ENCODE measurements at regions not wholly inside any gene's neighbourhood (a gene's known extent, or its start where the extent isn't known, plus 50 kb on each side); places are given as distances from the start of the nearest gene placed in this dataset.
"Not testable (repeated sequence)": the region's sequence is repeated elsewhere in the genome, so short reads cannot be mapped to it uniquely, and the experiment has no call there.

DNA sequence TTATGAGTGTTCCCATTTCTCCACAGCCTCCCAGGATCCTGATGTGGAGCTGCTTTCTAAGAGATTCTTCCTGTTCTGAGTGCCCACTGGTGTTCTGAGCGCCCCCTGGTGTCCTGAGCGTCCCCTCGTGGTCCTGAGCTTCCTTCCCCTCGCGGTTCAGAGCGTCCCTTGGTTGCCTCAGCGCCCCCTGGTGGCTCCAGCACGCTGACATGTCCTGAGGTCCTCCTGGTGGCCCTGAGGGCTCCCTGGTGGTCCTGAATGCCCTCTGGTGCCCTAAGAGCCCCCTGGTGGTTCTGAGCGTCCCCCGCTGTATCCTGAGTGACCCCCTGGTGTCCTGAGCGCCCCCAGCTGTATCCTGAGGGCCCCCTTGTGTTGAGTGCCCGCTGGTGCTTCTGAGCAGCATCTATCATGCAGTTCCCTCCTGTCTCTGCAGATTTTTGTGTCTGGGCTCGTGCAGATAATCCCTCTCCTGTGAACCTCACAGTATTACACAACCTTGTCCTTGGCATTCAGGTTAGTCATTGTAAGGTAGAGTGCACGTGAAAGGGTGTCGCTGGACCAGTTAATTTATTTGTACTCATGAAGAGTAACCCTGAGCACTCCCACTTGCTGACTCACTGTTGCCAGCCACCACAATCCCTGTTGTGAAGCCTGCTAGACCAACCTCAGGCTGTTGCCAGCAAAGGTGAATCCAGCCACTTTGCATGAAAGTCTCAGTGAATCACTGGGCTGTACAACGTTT lies 1214.9 kb downstream of the TMEM121 start:
- intact Hi-C loops (cut with micrococcal nuclease); H3K4me3 Mint-ChIP-seq; H3K27me3 Mint-ChIP-seq; H3K9me3 Mint-ChIP-seq; H3K36me3 Mint-ChIP-seq (ENCODE audit: low read depth); POLR2A ChIA-PET: not testable (repeated sequence)
- ATAC-seq, result peak; percentile 80
- TF ChIP-seq, protein P1, sequence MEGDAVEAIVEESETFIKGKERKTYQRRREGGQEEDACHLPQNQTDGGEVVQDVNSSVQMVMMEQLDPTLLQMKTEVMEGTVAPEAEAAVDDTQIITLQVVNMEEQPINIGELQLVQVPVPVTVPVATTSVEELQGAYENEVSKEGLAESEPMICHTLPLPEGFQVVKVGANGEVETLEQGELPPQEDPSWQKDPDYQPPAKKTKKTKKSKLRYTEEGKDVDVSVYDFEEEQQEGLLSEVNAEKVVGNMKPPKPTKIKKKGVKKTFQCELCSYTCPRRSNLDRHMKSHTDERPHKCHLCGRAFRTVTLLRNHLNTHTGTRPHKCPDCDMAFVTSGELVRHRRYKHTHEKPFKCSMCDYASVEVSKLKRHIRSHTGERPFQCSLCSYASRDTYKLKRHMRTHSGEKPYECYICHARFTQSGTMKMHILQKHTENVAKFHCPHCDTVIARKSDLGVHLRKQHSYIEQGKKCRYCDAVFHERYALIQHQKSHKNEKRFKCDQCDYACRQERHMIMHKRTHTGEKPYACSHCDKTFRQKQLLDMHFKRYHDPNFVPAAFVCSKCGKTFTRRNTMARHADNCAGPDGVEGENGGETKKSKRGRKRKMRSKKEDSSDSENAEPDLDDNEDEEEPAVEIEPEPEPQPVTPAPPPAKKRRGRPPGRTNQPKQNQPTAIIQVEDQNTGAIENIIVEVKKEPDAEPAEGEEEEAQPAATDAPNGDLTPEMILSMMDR (IDR thresholded peaks at IDR 0.05), result peak; percentile 99
- CTCF ChIA-PET, result interaction anchor here (0.7 to 3.0 kb wide), 23 partner anchors 11 to 132 kb away, joined by 3 to 30 read pairs (median 5); no protein-coding TSS in a partner anchor
- DNase-seq, result peak; percentile 91
- Mint-ChIP-seq H3K4me1 (ENCODE audit: low read depth) (peaks cover 25% of the 10 kb centered on the region), H3K27ac (peak overlapping the region; percentile 59)

DNA sequence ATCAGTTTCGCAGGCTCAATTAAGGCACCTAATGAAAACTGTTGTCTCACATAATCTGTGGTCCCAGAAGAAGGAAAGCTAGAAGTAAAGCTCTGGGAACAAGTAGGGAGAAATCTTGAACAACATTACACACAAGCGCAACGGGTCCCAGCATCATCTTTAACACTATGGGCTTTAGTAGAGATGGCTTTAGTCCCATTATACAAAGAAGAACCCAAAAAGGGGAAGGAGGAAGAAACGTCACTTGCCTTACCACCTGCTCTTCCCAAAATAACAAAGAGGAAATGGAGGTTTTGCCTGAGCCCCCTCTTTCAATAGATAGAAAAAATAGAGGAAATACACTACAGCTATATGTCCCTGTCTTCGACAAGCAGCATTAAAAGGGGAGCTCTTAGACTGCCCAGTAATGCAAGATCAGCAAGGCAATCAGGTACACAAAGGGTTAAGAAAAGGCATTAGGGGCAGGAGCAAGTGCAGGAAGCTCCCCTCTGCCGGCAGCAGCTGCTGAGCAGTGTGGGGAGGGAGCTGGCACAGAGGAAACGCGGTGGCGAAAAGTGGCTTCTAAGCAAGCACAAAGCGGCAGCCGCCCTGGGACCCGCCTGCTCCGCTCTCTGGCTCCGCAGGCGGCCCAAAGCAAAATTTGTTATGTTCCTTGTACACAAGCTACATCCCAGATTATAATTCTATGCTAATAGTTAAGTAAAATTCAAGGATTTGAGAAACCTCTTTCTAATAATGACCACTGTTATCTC lies 1218.8 kb downstream of the TMEM121 start:
- DNase-seq, result peak; percentile 48
- H3K27me3 Mint-ChIP-seq; intact Hi-C loops (cut with micrococcal nuclease); H3K27ac Mint-ChIP-seq; POLR2A ChIA-PET; H3K36me3 Mint-ChIP-seq (ENCODE audit: low read depth); H3K4me3 Mint-ChIP-seq; H3K9me3 Mint-ChIP-seq: not testable (repeated sequence)
- CTCF ChIA-PET, result interaction anchor here (1.1 to 1.7 kb wide), 4 partner anchors 8 to 128 kb away, joined by 3 to 4 read pairs (median 4); no protein-coding TSS in a partner anchor
- H3K4me1 Mint-ChIP-seq (ENCODE audit: low read depth), result peaks cover 25% of the 10 kb centered on the region
- peak; percentile 50 for ATAC-seq

DNA sequence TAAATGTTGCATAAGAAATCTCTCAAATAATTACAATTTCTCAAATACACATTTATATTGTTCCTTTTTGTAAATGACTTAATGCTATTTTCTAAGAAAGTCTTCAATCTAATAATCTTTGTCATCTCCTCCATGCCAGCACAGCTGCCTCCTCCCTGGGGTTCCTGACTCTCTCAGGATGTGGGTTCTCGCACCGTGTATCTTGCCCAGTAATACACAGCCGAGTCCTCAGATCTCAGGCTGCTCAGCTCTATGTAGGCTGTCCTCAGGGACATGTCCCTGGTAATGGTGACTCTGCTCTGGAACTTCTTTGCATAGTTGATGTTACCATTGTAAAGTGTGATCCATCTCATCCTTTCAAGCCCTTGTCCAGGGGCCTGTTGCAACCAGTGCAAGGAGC lies 1223.7 kb downstream of the TMEM121 start:
- intact Hi-C loops (cut with micrococcal nuclease); CTCF ChIA-PET; H3K4me3 Mint-ChIP-seq; DNase-seq; H3K4me1 Mint-ChIP-seq (ENCODE audit: low read depth); POLR2A ChIA-PET; H3K27ac Mint-ChIP-seq; H3K36me3 Mint-ChIP-seq (ENCODE audit: low read depth); H3K27me3 Mint-ChIP-seq; H3K9me3 Mint-ChIP-seq: not testable (repeated sequence)
- ATAC-seq, result peak; percentile 37

DNA sequence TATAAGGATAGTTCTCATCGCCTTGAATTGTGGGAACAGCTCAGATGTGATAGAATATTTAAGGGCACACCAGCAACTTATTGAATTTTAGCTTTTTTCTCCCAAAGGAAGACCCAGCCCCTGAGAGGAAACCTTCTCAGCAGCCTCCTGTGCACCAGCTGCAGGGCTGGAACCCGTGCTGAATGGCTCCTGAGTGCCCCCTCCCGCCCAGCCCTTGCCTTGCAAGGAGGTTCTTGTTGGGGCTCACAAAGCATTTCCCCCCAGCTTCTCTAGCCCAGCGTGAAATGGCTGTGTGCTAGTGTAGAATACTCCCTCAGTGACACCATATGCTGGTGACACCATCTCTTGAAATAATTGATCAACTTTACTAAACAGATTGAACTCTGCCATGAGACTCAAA lies 1227.4 kb downstream of the TMEM121 start:
- ATAC-seq (peak; percentile 72), DNase-seq (peak; percentile 64)
- POLR2A ChIA-PET; H3K27ac Mint-ChIP-seq; H3K27me3 Mint-ChIP-seq; H3K4me3 Mint-ChIP-seq; H3K36me3 Mint-ChIP-seq (ENCODE audit: low read depth); intact Hi-C loops (cut with micrococcal nuclease); H3K9me3 Mint-ChIP-seq: not testable (repeated sequence)
- H3K4me1 Mint-ChIP-seq (ENCODE audit: low read depth), result peaks cover 22% of the 10 kb centered on the region
- TF ChIP-seq, protein P1 (IDR thresholded peaks at IDR 0.05), result peak; percentile 26
- CTCF ChIA-PET, result interaction anchor here (1.0 to 1.4 kb wide), 3 partner anchors 13 to 91 kb away, joined by 3 to 5 read pairs (median 4); no protein-coding TSS in a partner anchor

DNA sequence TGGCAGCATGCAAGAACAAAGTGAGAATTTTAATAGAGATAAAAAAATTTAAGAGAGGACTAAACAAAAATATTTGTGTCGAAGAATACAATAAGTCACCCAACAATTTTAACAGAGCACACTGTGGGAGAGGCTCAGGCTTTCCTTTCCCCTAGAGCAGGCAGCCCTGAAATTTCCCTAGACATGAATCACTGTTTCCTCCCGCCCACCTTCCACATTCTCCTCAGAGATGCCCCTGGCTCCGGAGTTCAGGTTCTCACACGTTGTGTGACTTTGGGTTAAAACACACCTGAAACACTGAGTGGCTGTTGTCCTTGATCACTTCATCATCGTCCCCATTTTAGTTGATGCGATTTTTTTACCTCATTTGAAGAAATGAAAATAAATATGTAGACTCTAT lies 1231.1 kb downstream of the TMEM121 start:
- H3K4me3 Mint-ChIP-seq; H3K27me3 Mint-ChIP-seq; intact Hi-C loops (cut with micrococcal nuclease); H3K36me3 Mint-ChIP-seq (ENCODE audit: low read depth); H3K9me3 Mint-ChIP-seq; POLR2A ChIA-PET: not testable (repeated sequence)
- Mint-ChIP-seq H3K27ac (peak overlapping the region; percentile 27), H3K4me1 (ENCODE audit: low read depth) (peaks cover 21% of the 10 kb centered on the region)
- DNase-seq (peak; percentile 48), ATAC-seq (peak; percentile 75)
- CTCF ChIA-PET, result interaction anchor here (1.4 to 4.5 kb wide), 3 partner anchors 17 to 46 kb away, joined by 3 to 23 read pairs (median 8); no protein-coding TSS in a partner anchor

DNA sequence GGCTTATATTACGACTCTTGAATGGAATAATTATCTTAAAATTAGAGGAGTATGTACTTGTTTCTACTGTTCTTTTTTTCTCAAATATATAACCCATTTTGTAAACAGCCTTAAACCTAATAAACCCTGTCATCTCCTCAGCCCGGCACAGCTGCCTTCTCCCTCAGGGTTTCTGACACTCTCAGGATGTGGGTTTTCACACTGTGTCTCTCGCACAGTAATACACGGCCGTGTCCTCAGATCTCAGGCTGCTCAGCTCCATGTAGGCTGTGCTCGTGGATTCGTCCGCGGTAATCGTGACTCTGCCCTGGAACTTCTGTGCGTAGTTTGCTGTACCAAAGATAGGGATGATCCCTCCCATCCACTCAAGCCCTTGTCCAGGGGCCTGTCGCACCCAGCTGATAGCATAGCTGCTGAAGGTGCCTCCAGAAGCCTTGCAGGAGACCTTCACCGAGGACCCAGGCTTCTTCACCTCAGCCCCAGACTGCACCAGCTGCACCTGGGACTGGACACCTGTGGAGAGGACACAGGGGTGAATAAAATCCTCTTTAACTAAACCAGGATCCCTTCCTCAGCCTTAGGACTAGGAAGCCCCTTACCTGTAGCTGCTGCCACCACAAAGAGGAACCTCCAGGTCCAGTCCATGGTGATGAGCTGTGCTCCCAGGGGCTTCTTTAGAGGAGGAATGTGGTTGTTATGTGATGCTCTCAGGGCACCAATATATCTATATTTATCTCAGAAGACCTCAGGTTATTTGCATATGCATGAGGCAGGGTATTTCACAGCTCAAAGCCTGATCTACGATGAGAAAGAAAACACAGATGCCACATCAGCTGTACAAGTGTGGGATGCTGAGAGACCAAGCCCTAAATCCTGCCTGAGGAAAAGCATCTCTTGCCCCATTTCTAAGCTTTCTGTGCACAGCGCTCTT lies 1235.8 kb downstream of the TMEM121 start:
- H3K4me3 Mint-ChIP-seq; H3K27ac Mint-ChIP-seq; H3K9me3 Mint-ChIP-seq; H3K27me3 Mint-ChIP-seq; intact Hi-C loops (cut with micrococcal nuclease); H3K36me3 Mint-ChIP-seq (ENCODE audit: low read depth); POLR2A ChIA-PET: not testable (repeated sequence)
- DNase-seq, result peak; percentile 19
- peaks cover 45% of the 10 kb centered on the region for H3K4me1 Mint-ChIP-seq (ENCODE audit: low read depth)
- ATAC-seq, result peak; percentile 29
- CTCF ChIA-PET, result interaction anchor here (1.3 kb wide), 1 partner anchor 70 kb away, joined by 5 read pairs; no protein-coding TSS in a partner anchor
